Breast epithelium (tissue), 4 donors: ENCODE measurements at regions not wholly inside any gene's neighbourhood (a gene's known extent, or its start where the extent isn't known, plus 50 kb on each side); places are given as distances from the start of the nearest gene placed in this dataset.

Experiments
- DNase-seq, 2 donors: peaks; one replicate each; pipeline ENCODE4 v3.0.0-alpha.2; 2019; ENCODE audit warnings: low spot score in 2 of 2
- H3K27ac ChIP-seq, 2 donors: fragments of 200-600 bp; sonication (generic) in 1 of 2; one replicate each; pipeline ENCODE4 v1.5.1; 2016 to 2019; ENCODE audit warnings: mild to moderate bottlenecking in 1 of 2
- H3K27me3 ChIP-seq, 2 donors: fragments of 200-600 bp; sonication (generic) in 1 of 2; one replicate each; pipeline versions ENCODE4 v1.5.1 to v1.6.0; 2017 to 2019; ENCODE audit warnings: control low read depth in 1 of 2, mild to moderate bottlenecking in 1 of 2
- H3K36me3 ChIP-seq: fragments of 200-600 bp; one replicate; pipeline ENCODE4 v1.5.1; 2019
- H3K4me1 ChIP-seq, 2 donors: fragments of 200-600 bp; sonication (generic); one replicate each; pipeline ENCODE4 v1.5.1; 2016 to 2019; ENCODE audit warnings: control low read depth in 1 of 2
- H3K4me3 ChIP-seq, 3 donors: fragments of 200-600 bp; sonication (generic); 1 replicate in 2 of 3; 2 replicates in 1 of 3; pipeline ENCODE4 v1.5.1; 2016 to 2019; ENCODE audit warnings: mild to moderate bottlenecking in 3 of 3, moderate library complexity in 2 of 3
- H3K9me3 ChIP-seq, 2 donors: fragments of 200-600 bp; sonication (generic) in 1 of 2; one replicate each; pipeline ENCODE4 v1.5.1; 2016 to 2019; ENCODE audit warnings: control low read depth in 1 of 2
- POLR2A ChIP-seq: fragments of 450-650 bp; IDR thresholded peaks from one replicate; pipeline ENCODE4 v1.6.1; 2016; ENCODE audit warnings: antibody characterized with exemption, mild to moderate bottlenecking, moderate library complexity
- POLR2AphosphoS5 ChIP-seq, 3 donors: sonication (generic); formaldehyde crosslinking; IDR thresholded peaks; one replicate each; pipeline ENCODE4 v1.6.1; 2017; ENCODE audit warnings: antibody characterized with exemption in 3 of 3
- intact Hi-C: fragments of 100-400 bp; cut with DNase I; formaldehyde crosslinking; loops from one replicate; pipeline ENCODE4 v1.15.1; 2023; ENCODE audit warnings: low total_unique reads
- TF ChIP-seq, protein P1 (sequence below), 3 donors: fragments of 450-650 bp; IDR thresholded peaks; one replicate each; pipeline ENCODE4 v1.5.1; 2016 to 2017; ENCODE audit warnings: antibody characterized with exemption in 3 of 3, mild to moderate bottlenecking in 3 of 3, moderate library complexity in 3 of 3

DNA sequence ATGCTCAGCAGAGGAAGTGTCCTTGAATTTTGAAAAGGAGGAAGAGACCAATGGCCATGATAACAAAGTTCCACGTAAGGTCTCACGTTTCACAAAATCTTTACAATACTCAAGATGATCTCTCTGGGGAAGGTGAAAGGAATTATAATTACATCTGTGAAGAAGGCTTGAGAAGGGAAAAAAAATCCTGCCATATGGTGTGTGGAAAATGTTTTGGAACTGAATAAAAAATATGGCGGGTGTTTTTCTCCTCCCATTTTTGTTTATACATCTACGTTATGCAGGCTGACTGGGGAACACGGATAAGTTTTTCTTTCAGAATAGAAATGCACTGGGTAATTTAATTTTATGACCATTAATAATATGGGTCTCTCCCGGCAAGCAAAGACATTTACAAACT is 425.6 kb upstream of the BRINP1 start:
- Histone ChIP-seq H3K27me3 (no peaks in the 10 kb centered on the region), H3K27ac (no peak overlapping the region), H3K36me3 (no peaks in the 10 kb centered on the region), H3K4me1 (no peaks in the 10 kb centered on the region), H3K4me3 (no peak overlapping the region), H3K9me3 (no peaks in the 10 kb centered on the region)
- intact Hi-C loops = no loop called here
- no peak for DNase-seq
- TF ChIP-seq, protein P1, sequence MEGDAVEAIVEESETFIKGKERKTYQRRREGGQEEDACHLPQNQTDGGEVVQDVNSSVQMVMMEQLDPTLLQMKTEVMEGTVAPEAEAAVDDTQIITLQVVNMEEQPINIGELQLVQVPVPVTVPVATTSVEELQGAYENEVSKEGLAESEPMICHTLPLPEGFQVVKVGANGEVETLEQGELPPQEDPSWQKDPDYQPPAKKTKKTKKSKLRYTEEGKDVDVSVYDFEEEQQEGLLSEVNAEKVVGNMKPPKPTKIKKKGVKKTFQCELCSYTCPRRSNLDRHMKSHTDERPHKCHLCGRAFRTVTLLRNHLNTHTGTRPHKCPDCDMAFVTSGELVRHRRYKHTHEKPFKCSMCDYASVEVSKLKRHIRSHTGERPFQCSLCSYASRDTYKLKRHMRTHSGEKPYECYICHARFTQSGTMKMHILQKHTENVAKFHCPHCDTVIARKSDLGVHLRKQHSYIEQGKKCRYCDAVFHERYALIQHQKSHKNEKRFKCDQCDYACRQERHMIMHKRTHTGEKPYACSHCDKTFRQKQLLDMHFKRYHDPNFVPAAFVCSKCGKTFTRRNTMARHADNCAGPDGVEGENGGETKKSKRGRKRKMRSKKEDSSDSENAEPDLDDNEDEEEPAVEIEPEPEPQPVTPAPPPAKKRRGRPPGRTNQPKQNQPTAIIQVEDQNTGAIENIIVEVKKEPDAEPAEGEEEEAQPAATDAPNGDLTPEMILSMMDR (IDR thresholded peaks at IDR 0.05) = no peak
- no peak for TF ChIP-seq POLR2A
- TF ChIP-seq POLR2AphosphoS5 (IDR thresholded peaks at IDR 0.05) = no peak

DNA sequence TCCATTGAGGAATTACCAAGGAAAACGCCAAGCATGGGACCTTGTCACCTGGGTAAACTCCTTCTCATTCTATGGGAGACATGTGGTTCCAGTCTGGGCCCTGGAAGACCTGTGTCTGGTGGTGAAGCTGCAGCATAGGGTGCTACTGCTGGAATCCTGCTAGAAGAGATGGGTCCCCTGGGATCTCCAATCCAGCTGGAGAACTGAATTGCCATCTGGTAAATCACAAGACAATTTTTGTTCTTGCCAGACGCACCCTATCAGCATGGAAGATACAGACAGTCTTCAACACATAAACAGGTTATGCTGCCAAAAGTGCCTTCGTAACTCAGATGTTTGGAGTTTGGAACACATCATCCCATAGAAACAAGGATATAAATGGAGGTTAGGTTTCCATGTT is 424.0 kb upstream of the BRINP1 start:
- H3K27ac ChIP-seq = no peak overlapping the region
- H3K4me1 ChIP-seq = no peaks in the 10 kb centered on the region
- no peaks in the 10 kb centered on the region for H3K36me3 ChIP-seq
- no peaks in the 10 kb centered on the region for H3K27me3 ChIP-seq
- no peaks in the 10 kb centered on the region for H3K9me3 ChIP-seq
- intact Hi-C loops = no loop called here
- no peak for DNase-seq
- TF ChIP-seq POLR2AphosphoS5 (IDR thresholded peaks at IDR 0.05) (no peak), POLR2A (no peak)
- TF ChIP-seq, protein P1 (IDR thresholded peaks at IDR 0.05) = no peak
- no peak overlapping the region for H3K4me3 ChIP-seq

DNA sequence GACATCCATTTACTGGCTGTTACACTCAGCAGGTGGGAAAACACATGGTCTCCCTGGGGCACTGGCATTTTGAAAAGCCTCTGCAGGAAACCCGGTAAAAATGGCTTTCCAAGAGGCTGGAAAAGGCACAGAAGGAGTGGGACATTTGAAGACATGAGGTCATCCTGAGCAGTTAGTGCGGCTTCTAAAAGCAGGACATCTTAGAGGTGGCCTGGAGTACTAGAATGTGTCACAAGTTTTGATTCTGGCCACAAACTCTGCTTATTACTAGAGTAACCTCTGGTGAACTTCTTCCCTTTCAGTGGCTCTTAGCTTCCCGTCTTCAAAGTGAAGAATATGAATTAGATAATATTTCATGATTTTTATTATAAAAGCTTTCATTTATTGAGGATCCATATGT is 423.0 kb upstream of the BRINP1 start:
- intact Hi-C loops = no loop called here
- H3K4me3 ChIP-seq = no peak overlapping the region
- no peaks in the 10 kb centered on the region for H3K4me1 ChIP-seq
- H3K27ac ChIP-seq = no peak overlapping the region
- TF ChIP-seq POLR2A = no peak
- TF ChIP-seq, protein P1 (IDR thresholded peaks at IDR 0.05) = no peak
- no peak for TF ChIP-seq POLR2AphosphoS5 (IDR thresholded peaks at IDR 0.05)
- H3K27me3 ChIP-seq = no peaks in the 10 kb centered on the region
- no peak for DNase-seq
- H3K9me3 ChIP-seq = no peaks in the 10 kb centered on the region
- H3K36me3 ChIP-seq = no peaks in the 10 kb centered on the region

DNA sequence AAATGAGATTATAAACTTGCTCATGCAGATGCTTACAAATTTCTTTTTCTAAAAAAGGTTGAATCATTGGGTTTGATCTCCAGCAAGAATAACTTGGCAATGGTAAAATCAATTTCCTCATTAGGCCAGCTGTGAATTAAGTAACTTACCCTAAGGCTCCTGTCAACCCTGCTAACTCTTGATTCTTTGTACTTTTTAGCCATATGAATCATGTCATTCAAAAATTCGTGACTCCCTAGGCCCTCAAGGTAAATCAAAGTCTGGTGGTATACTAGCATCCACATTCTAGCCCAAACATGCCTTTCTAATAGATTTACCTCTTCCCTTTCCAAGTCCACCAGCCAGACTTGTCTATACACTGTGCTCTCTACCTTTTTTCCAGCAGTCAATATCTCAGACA is 420.8 kb upstream of the BRINP1 start:
- no peak overlapping the region for H3K27ac ChIP-seq
- TF ChIP-seq POLR2A = no peak
- H3K9me3 ChIP-seq = no peaks in the 10 kb centered on the region
- no peaks in the 10 kb centered on the region for H3K4me1 ChIP-seq
- no peak for DNase-seq
- no peaks in the 10 kb centered on the region for H3K27me3 ChIP-seq
- no peaks in the 10 kb centered on the region for H3K36me3 ChIP-seq
- no peak overlapping the region for H3K4me3 ChIP-seq
- intact Hi-C loops = no loop called here

DNA sequence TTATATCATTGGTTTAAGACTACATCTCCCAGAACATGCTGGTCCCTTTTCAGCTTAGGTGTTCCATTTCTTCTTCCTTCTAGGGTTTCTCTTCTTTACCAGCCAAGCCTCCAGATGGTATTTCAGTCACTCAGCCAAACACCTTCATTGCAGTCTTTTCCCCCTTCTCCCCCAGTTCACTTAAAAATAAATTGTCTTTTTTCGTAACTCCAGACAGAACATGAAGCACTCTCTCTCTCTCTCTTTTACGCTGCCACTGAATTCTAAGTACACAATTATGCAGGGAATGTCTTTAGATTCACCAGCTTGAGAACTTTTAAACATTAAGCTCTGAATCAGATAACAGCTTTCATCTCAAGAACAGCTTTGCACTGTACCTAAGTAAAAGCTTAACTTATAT is 419.7 kb upstream of the BRINP1 start:
- H3K36me3 ChIP-seq = no peaks in the 10 kb centered on the region
- H3K4me1 ChIP-seq = no peaks in the 10 kb centered on the region
- H3K4me3 ChIP-seq = no peak overlapping the region
- TF ChIP-seq, protein P1 (IDR thresholded peaks at IDR 0.05) = no peak
- TF ChIP-seq POLR2AphosphoS5 (IDR thresholded peaks at IDR 0.05) (no peak), POLR2A (no peak)
- DNase-seq = no peak
- no peaks in the 10 kb centered on the region for H3K9me3 ChIP-seq
- intact Hi-C loops = no loop called here
- H3K27me3 ChIP-seq = no peaks in the 10 kb centered on the region
- no peak overlapping the region for H3K27ac ChIP-seq

DNA sequence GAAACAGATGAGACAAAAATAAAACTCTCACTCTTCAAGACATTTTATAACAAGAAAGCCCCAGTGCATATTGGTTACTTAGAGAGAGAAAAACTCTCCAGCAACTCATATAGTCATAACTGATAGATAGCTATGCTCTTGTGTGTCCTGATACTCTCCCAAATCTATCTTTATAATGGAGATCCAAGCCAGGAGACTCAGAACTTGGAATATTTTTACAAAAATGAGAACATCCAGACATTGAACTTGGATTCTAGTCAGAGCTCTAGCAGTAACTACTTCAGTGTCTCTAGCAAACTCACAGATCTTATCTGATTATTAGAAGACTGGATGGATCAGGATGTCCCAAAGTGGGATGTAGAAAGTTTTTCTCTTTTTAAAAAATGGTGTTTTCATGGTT is 412.7 kb upstream of the BRINP1 start:
- H3K4me3 ChIP-seq = no peak overlapping the region
- DNase-seq = no peak

More for the DNA sequence above, 412.7 kb upstream of the BRINP1 start:
- H3K27me3 ChIP-seq = no peaks in the 10 kb centered on the region
- no peak for TF ChIP-seq POLR2AphosphoS5 (IDR thresholded peaks at IDR 0.05)
- no peak for TF ChIP-seq POLR2A
- TF ChIP-seq, protein P1 (IDR thresholded peaks at IDR 0.05) = no peak
- peaks cover 4% of the 10 kb centered on the region for H3K36me3 ChIP-seq
- intact Hi-C loops = no loop called here
- H3K9me3 ChIP-seq = no peaks in the 10 kb centered on the region
- H3K4me1 ChIP-seq = no peaks in the 10 kb centered on the region
- no peak overlapping the region for H3K27ac ChIP-seq
